Ishikawa (cell line): ENCODE measurements at regions not wholly inside any gene's neighbourhood (a gene's known extent, or its start where the extent isn't known, plus 50 kb on each side); places are given as distances from the start of the nearest gene placed in this dataset.

Experiments
- CEBPB ChIP-seq: IDR thresholded peaks from 2 replicates; pipeline ENCODE4 v1.6.1; 2012
- CREB1 ChIP-seq: IDR thresholded peaks from 2 replicates; pipeline ENCODE4 v1.6.1; 2012; ENCODE audit warnings: low read depth
- EGR1 ChIP-seq: IDR thresholded peaks from 2 replicates; pipeline ENCODE4 v1.6.1; 2012
- EP300 ChIP-seq: IDR thresholded peaks from 2 replicates; pipeline ENCODE4 v1.6.1; 2012; ENCODE audit warnings: borderline replicate concordance
- FOXM1 ChIP-seq: IDR thresholded peaks from 2 replicates; pipeline ENCODE4 v1.6.1; 2012; ENCODE audit warnings: low read depth, borderline replicate concordance
- MAX ChIP-seq: IDR thresholded peaks from 2 replicates; pipeline ENCODE4 v1.6.1; 2012
- NFIC ChIP-seq: IDR thresholded peaks from 2 replicates; pipeline ENCODE4 v1.6.1; 2012
- RAD21 ChIP-seq: IDR thresholded peaks from 2 replicates; pipeline ENCODE4 v1.6.1; 2012; ENCODE audit warnings: low read depth
- REST ChIP-seq: IDR thresholded peaks from 2 replicates; pipeline ENCODE4 v1.6.1; 2012; ENCODE audit warnings: low read depth, mild to moderate bottlenecking
- TAF1 ChIP-seq: IDR thresholded peaks from 2 replicates; pipeline ENCODE4 v1.6.1; 2012; ENCODE audit warnings: low read depth, mild to moderate bottlenecking
- TCF12 ChIP-seq: IDR thresholded peaks from 2 replicates; pipeline ENCODE4 v1.6.1; 2012; ENCODE audit warnings: low read depth
- TEAD4 ChIP-seq: IDR thresholded peaks from 2 replicates; pipeline ENCODE4 v1.6.1; 2012
- USF1 ChIP-seq: IDR thresholded peaks from 2 replicates; pipeline ENCODE4 v1.6.1; 2012
- YY1 ChIP-seq: IDR thresholded peaks from 2 replicates; pipeline ENCODE4 v1.6.1; 2012; ENCODE audit warnings: low read depth
- ZBTB7A ChIP-seq: IDR thresholded peaks from 2 replicates; pipeline ENCODE4 v1.6.1; 2012; ENCODE audit warnings: low read depth

GRCh38 chr6:113668641-113669408 lies 188.3 kb upstream of the MARCKS start:
- TF ChIP-seq TEAD4 (no peak), CREB1 (no peak), MAX (no peak), USF1 (no peak), ZBTB7A (no peak), REST (no peak), FOXM1 (no peak), TAF1 (no peak), EP300 (no peak), CEBPB (no peak), YY1 (no peak), NFIC (no peak), EGR1 (no peak), RAD21 (no peak), TCF12 (no peak)

- TF ChIP-seq USF1 (no peak), EGR1 (no peak), RAD21 (no peak), NFIC (no peak), YY1 (no peak), CEBPB (no peak), ZBTB7A (no peak), EP300 (no peak), REST (no peak), MAX (no peak), CREB1 (no peak), TEAD4 (no peak), FOXM1 (no peak), TCF12 (no peak), TAF1 (no peak)
Observed at GRCh38 chr6:113669606-113670005, 187.5 kb upstream of the MARCKS start.

- no peak for TF ChIP-seq EP300
- no peak for TF ChIP-seq TCF12
- no peak for TF ChIP-seq REST
Observed at GRCh38 chr6:113671421-113671820, 185.7 kb upstream of the MARCKS start.

GRCh38 chr6:113672491-113673149 lies 184.5 kb upstream of the MARCKS start:
- TF ChIP-seq EGR1: no peak
- no peak for TF ChIP-seq TCF12
- TF ChIP-seq CREB1: no peak
- TF ChIP-seq USF1: no peak
- no peak for TF ChIP-seq MAX
- no peak for TF ChIP-seq TEAD4
- TF ChIP-seq CEBPB: no peak
- no peak for TF ChIP-seq FOXM1
- TF ChIP-seq NFIC: no peak
- no peak for TF ChIP-seq ZBTB7A
- TF ChIP-seq EP300: no peak
- TF ChIP-seq TAF1: no peak
- TF ChIP-seq YY1: no peak
- TF ChIP-seq RAD21: no peak
- no peak for TF ChIP-seq REST
